Natural killer cell (primary cell): ENCODE measurements at regions not wholly inside any gene's neighbourhood (a gene's known extent, or its start where the extent isn't known, plus 50 kb on each side); places are given as distances from the start of the nearest gene placed in this dataset.

ENCODE experiments used
- ATAC-seq, 3 donors: fragments of 150-1000 bp in 2 of 3; fragments of 200-7000 bp in 1 of 3; cut with Tn5 transposase; 1 replicate in 1 of 3; 2 replicates in 2 of 3; pipeline ENCODE4 v1.10.0; 2021; ENCODE audit warnings: mild to moderate bottlenecking in 2 of 3, moderate library complexity in 2 of 3
- DNase-seq, 2 donors: peaks; one replicate each; pipeline versions ENCODE4 v3.0.0 to v3.0.0-alpha.2; 2013 to 2021; ENCODE audit warnings: mixed read lengths in 1 of 2
- H3K27ac ChIP-seq: one replicate; pipeline ENCODE4 v1.5.1; 2013; ENCODE audit warnings: mild to moderate bottlenecking, low read length
- H3K27me3 ChIP-seq: one replicate; pipeline ENCODE4 v1.6.1; 2013; ENCODE audit warnings: low read length; ENCODE audit not compliant: control insufficient read depth, insufficient read depth
- H3K36me3 ChIP-seq: one replicate; pipeline ENCODE4 v1.6.1; 2013; ENCODE audit warnings: low read length; ENCODE audit not compliant: control insufficient read depth, insufficient read depth
- H3K4me1 ChIP-seq: one replicate; pipeline ENCODE4 v1.6.1; 2013; ENCODE audit warnings: low read length; ENCODE audit not compliant: control insufficient read depth, insufficient read depth
- H3K4me3 ChIP-seq: one replicate; pipeline ENCODE4 v1.5.1; 2013; ENCODE audit warnings: low read length
- H3K9me3 ChIP-seq: one replicate; pipeline ENCODE4 v1.6.1; 2013; ENCODE audit warnings: low read length; ENCODE audit not compliant: control insufficient read depth, insufficient read depth
- H3K27ac Mint-ChIP-seq, 2 donors: one replicate each; pipeline ENCODE4 v1.8.0; 2022; ENCODE audit warnings: mild to moderate bottlenecking in 2 of 2, mixed read lengths in 2 of 2, moderate library complexity in 1 of 2
- H3K27me3 Mint-ChIP-seq, 2 donors: one replicate each; pipeline ENCODE4 v1.8.0; 2022; ENCODE audit warnings: low read depth in 2 of 2, mixed read lengths in 2 of 2
- H3K36me3 Mint-ChIP-seq: one replicate; pipeline ENCODE4 v1.8.0; 2022; ENCODE audit warnings: mixed read lengths
- H3K4me1 Mint-ChIP-seq, 2 donors: one replicate each; pipeline ENCODE4 v1.8.0; 2022; ENCODE audit warnings: mixed read lengths in 2 of 2
- H3K4me3 Mint-ChIP-seq: one replicate; pipeline ENCODE4 v1.8.0; 2022; ENCODE audit warnings: mild to moderate bottlenecking, moderate library complexity, mixed read lengths
- H3K9me3 Mint-ChIP-seq, 2 donors: one replicate each; pipeline ENCODE4 v1.8.0; 2022; ENCODE audit warnings: mixed read lengths in 2 of 2
- CTCF ChIP-seq: fragments of 200-600 bp; IDR thresholded peaks from one replicate; pipeline ENCODE4 v1.8.0; 2022; ENCODE audit warnings: antibody characterized with exemption
- WGBS: methylation state at CpG from one replicate; pipeline ENCODE4 v1.1.7; 2013; ENCODE audit warnings: missing lambda C conversion rate; ENCODE audit not compliant: insufficient coverage; 5-methylcytosine and 5-hydroxymethylcytosine counted together
- intact Hi-C: fragments of 100-400 bp; cut with micrococcal nuclease; formaldehyde crosslinking; loops from one replicate; pipeline ENCODE4 v1.14.2; 2022

GRCh38 chr2:134002391-134002790 is 251.5 kb upstream of the MGAT5 start:
- peaks cover 4 to 35% of the 10 kb centered on the region in 2 donors for H3K27me3 Mint-ChIP-seq
- no peaks in the 10 kb centered on the region for H3K36me3 Mint-ChIP-seq
- Histone ChIP-seq H3K4me3 (no peak overlapping the region), H3K36me3 (no peaks in the 10 kb centered on the region), H3K27ac (no peak overlapping the region), H3K27me3 (no peaks in the 10 kb centered on the region), H3K4me1 (no peaks in the 10 kb centered on the region), H3K9me3 (no peaks in the 10 kb centered on the region)
- no peak overlapping the region for H3K4me3 Mint-ChIP-seq
- no peaks in the 10 kb centered on the region for H3K9me3 Mint-ChIP-seq
- H3K27ac Mint-ChIP-seq, result no peak overlapping the region
- ATAC-seq (no peak), DNase-seq (no peak)
- no peak for TF ChIP-seq CTCF
- intact Hi-C loops, result no loop called here
- no peaks in the 10 kb centered on the region for H3K4me1 Mint-ChIP-seq
- 97% methylated on average over 1 of the region's 1 CpG for WGBS

DNA sequence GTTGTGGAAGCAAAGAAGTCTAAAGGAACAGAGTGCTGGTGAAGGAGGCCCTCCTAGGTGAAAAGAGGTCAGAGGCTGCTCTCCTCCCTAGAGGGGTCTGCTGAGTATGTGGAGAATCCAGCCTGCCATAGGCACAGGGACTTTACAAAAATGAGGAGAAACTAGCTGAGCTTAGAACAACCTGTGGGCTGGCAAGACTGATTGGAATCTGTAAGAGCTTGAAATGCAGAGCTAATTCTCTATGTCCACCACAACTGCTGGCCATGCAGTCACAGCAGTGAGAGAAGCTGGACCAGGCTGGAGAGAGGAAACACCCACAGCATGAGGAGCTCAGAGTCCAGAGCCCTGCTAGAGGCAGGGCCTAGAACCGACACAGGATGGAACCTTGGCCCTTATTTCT is 251.0 kb upstream of the MGAT5 start:
- Histone ChIP-seq H3K4me1 (no peaks in the 10 kb centered on the region), H3K27ac (no peak overlapping the region), H3K27me3 (no peaks in the 10 kb centered on the region), H3K4me3 (no peak overlapping the region), H3K36me3 (no peaks in the 10 kb centered on the region), H3K9me3 (no peaks in the 10 kb centered on the region)
- intact Hi-C loops, result no loop called here
- no peak for ATAC-seq
- TF ChIP-seq CTCF, result no peak
- WGBS, result no CpG with 5 or more reads among the region's 1 CpG
- Mint-ChIP-seq H3K27ac (no peak overlapping the region), H3K9me3 (no peaks in the 10 kb centered on the region), H3K4me1 (no peaks in the 10 kb centered on the region), H3K27me3 (peaks cover 4 to 31% of the 10 kb centered on the region in 2 donors), H3K36me3 (no peaks in the 10 kb centered on the region), H3K4me3 (no peak overlapping the region)
- no peak for DNase-seq

DNA sequence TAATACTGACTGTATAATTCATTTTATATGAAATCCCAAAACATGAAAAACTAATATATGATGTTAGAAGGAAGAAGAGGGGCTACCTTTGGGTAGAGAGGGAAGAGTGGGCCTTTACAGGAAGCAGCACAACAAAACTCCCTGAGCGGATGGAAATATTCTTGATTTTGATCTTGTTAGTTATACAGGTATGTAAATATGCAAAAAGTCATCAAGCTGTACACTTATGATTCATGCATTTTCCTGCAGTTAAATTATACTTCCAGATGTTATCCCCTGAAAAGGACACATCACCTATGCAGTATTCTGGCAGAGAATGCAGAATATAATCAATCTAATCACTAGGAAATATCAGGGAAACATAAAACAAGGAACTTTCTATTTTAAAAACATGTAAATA is 249.4 kb upstream of the MGAT5 start:
- no peaks in the 10 kb centered on the region for H3K4me1 Mint-ChIP-seq
- peaks cover 4 to 20% of the 10 kb centered on the region in 2 donors for H3K27me3 Mint-ChIP-seq
- no peaks in the 10 kb centered on the region for H3K27me3 ChIP-seq
- H3K4me3 Mint-ChIP-seq, result no peak overlapping the region
- WGBS, result 100% methylated on average over 1 of the region's 1 CpG
- H3K9me3 ChIP-seq, result no peaks in the 10 kb centered on the region
- no peak for DNase-seq
- no peak overlapping the region for H3K27ac ChIP-seq
- no peaks in the 10 kb centered on the region for H3K9me3 Mint-ChIP-seq
- ATAC-seq, result no peak
- no peaks in the 10 kb centered on the region for H3K36me3 Mint-ChIP-seq
- intact Hi-C loops, result no loop called here
- H3K36me3 ChIP-seq, result no peaks in the 10 kb centered on the region
- no peak overlapping the region for H3K27ac Mint-ChIP-seq
- H3K4me1 ChIP-seq, result no peaks in the 10 kb centered on the region
- no peak overlapping the region for H3K4me3 ChIP-seq
- TF ChIP-seq CTCF, result no peak

DNA sequence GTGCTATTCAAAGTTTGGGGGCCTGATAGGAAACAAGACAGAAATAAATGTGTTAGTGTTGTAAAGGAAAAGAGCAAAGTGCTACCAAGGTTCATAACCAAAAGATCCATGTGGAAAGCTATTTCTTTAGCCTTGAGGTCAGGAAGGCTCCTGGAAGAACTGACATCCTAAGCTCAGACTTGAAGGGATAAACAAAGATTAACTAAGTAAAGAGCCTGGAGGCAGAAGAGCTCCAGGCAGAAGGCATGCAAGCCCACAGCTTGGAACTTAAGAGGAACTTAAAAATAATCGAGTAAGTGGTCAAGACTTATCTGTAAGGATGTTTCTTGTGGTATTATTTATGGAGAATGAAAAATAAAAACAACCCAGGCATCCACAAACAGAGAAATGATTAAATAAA is 245.0 kb upstream of the MGAT5 start:
- Histone ChIP-seq H3K36me3 (no peaks in the 10 kb centered on the region), H3K27ac (no peak overlapping the region), H3K4me1 (no peaks in the 10 kb centered on the region), H3K9me3 (no peaks in the 10 kb centered on the region), H3K4me3 (no peak overlapping the region), H3K27me3 (no peaks in the 10 kb centered on the region)
- 50% methylated on average over 1 of the region's 1 CpG for WGBS
- ATAC-seq (no peak), DNase-seq (no peak)
- Mint-ChIP-seq H3K27me3 (peaks cover 3 to 17% of the 10 kb centered on the region in 2 donors), H3K4me1 (no peaks in the 10 kb centered on the region), H3K9me3 (no peaks in the 10 kb centered on the region), H3K27ac (no peak overlapping the region), H3K4me3 (no peak overlapping the region), H3K36me3 (no peaks in the 10 kb centered on the region)
- no peak for TF ChIP-seq CTCF
- intact Hi-C loops, result no loop called here
